Stimulated activated CD4-positive, alpha-beta T cell treated with anti-CD3 and anti-CD28 coated beads, TNF-alpha, amount 100 ng/mL, for 24 hours (primary cell): ENCODE measurements at regions not wholly inside any gene's neighbourhood (a gene's known extent, or its start where the extent isn't known, plus 50 kb on each side); places are given as distances from the start of the nearest gene placed in this dataset.

ENCODE experiments used
- DNase-seq, 3 experiments: peaks; one replicate each; pipeline ENCODE4 v3.0.0-alpha.2; 2020; ENCODE audit warnings: low read depth in 3 of 3

DNA sequence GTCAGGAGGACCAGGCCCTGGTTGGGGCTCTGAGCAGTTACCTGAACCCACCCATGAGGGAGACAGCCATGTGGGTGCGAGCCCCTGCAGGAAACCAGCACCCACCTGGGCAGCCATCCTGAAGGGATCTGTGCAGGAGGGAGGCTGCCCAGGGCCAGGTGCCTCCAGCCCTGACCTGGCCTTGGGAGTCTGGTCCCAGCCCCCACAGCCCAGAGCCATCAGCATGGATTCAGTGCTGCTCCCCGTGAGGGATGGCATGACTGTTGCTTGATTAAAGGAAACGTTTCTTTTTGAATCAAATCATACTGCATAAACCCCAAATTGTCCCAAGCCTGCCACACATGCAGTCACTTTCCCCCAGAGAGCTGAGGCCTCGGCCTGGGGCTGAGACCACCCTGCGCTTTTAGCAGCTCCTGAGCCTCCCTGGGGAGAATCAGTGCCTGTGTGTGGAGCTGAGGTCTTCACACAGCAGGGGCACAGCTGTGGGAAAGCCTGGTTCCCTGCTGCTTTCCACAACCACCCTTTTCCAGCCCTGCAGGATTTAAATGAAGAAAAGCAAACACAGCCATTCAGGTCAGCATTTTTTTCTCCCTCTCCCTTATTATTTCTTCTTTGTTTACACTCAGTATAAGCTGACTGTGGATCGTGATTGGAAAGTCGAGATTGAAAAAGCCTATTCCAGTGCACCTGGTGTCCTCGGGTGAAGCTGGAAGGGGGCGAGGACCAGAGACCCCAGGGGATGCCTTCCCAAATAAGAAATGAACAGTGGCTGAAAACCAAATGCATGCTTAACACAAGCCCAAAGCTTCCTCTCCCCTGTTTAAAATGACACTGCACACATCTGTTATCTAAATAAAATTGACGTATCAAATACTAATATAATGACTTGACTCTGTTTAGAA, 283.9 kb downstream of the SMOC2 start:
- no peak for DNase-seq

DNA sequence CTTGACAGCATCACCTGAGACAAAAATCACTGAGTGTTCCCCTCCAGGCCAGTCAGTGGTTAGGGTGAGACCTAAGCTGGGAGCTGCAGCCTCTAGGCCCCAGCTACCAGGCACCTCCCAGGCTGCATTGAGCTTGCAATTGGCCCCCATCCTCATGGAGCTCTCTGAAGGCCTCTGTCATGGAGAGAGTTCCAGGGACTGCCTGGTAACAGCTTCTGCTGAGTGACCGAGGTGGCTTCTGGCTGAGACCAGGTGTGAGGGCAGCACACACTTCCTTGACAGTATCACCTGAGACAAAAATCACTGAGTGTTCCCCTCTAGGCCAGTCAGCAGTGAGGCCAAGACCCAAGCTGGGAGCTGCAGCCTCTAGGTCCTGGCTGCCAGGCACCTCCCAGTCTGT, 283.0 kb downstream of the SMOC2 start:
- DNase-seq = no peak

DNA sequence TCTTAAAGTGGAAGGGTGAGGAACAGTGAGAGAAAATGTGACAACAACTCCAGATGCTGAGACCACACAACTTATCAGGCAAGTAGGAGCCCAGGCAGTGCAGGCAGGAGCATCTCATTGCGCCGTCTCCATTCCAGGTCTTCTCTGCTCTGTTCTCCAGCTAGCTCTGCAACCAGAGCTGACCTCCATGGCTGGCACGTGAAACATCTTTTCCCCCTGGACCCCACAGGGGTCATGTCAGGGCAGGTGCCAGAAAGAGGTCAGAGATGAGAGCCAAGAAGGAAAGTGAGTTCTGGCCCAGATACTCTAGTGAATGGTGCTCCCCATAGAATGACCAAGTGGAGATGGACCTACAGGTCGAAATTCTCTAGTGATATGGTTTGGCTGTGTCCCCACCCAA, 281.4 kb downstream of the SMOC2 start:
- no peak for DNase-seq

DNA sequence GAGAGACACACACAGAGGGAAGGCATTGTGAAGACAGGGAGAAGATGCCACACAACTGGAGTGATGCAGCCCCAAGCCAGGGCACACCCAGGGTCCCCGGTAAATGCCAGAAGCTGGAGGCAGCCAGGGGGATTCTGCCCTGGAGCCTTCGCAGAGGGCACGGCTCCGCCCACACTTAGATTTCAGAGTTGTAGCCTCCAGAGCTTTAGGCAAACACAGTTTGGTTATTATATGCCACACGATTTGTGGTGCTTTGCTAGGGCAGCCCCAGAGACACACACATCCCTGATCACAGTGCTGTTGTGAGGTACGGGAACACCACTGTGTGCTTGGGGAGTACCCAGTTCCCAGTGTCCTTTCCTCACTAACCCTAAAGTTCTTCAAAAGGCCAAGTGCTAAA, 280.6 kb downstream of the SMOC2 start:
- no peak for DNase-seq

DNA sequence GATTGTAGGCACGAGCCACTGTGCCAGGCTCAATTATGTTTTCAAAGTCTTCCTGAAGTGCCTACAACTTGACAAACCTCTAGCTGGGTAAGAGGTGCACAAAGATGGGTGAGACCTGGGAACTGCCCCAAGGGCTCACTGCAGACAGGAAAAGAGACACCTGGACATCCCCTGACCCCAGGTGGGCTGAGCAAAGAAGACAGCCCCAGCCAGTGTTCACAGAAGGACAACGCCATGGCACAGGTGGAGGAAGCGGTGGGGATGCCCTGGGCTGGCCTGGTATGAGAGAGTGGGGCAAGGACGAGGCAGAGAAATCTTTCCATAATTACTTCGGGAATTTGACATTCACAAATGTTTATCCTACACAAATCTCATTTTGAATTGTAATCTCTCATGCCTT, 278.9 kb downstream of the SMOC2 start:
- DNase-seq = no peak

DNA sequence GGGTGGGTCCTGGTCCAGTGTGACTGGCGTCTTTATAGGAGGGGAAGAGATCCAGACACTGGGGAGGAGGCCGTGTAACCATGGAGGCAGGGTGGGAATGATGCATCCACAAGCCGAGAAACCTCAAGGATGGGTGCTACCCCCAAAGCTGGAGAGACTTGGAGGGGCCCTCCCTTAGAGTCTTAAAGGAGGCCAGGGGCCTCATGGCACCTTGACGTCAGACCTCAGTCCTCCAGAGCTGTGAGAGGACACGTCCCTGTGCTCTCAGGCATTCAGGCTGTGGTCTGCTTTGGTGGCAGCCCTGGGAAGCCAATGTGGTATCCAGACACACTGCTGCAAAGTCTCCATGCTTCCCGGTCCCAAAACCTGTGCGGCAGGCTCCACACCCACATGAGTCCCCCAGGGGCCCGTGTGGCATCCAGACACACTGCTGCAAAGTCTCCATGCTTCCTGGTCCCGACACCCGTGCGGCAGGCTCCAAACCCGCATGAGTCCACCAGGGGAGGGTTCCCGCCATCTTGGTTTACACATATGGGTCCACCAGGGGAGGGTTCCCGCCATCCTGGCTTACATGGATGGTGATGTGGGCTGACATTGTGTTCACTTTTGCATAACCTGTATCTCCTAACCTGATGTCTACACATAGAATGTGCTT, 278.0 kb downstream of the SMOC2 start:
- no peak for DNase-seq
